ENCODE measurements at regions not wholly inside any gene's neighbourhood (a gene's known extent, or its start where the extent isn't known, plus 50 kb on each side); places are given as distances from the start of the nearest gene placed in this dataset.

DNA sequence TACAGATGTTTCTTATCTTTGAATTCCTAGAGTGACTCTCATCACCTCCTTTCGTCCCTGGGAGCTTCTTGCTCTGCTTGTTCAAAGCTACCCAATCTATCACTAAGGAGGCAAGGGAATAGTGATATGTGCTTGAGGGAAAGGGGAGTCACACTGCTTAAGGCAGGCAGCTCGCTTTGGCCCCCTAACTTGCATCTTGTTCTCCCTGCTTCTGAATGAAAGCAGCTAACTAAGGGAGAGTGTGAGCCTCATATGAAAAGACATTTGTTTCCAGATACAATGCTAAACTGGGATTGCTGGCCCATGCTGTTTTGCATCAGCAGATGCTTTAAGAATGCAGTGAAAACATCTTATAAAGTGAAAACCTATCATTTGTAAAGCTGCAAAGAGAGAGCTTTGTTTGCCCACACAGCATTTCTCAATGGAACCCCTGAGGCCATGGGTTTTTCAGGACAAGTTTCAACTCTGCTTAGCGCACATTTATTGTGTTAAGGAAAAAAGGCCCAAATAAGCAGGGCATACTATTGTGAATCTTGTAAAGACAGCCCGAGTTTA is 367.9 kb upstream of the ADAMTSL1 start:
- no peak for TF ChIP-seq RB1 (IDR thresholded peaks at IDR 0.05; ENCODE audit: borderline replicate concordance)
- TF ChIP-seq CREM (IDR thresholded peaks at IDR 0.05; ENCODE audit: low read depth): no peak
- TF ChIP-seq, protein P1, sequence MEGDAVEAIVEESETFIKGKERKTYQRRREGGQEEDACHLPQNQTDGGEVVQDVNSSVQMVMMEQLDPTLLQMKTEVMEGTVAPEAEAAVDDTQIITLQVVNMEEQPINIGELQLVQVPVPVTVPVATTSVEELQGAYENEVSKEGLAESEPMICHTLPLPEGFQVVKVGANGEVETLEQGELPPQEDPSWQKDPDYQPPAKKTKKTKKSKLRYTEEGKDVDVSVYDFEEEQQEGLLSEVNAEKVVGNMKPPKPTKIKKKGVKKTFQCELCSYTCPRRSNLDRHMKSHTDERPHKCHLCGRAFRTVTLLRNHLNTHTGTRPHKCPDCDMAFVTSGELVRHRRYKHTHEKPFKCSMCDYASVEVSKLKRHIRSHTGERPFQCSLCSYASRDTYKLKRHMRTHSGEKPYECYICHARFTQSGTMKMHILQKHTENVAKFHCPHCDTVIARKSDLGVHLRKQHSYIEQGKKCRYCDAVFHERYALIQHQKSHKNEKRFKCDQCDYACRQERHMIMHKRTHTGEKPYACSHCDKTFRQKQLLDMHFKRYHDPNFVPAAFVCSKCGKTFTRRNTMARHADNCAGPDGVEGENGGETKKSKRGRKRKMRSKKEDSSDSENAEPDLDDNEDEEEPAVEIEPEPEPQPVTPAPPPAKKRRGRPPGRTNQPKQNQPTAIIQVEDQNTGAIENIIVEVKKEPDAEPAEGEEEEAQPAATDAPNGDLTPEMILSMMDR (IDR thresholded peaks at IDR 0.05 in 2 of 3, conservative IDR thresholded peaks at IDR 0.05 in 1 of 3; ENCODE audit: control insufficient read depth in 2 of 3, extremely low read depth in 1 of 3, insufficient read depth in 1 of 3, low read depth in 3 of 3, low read length in 3 of 3): no peak
- no peak for TF ChIP-seq IKZF1 (conservative IDR thresholded peaks at IDR 0.05)
- no peak for TF ChIP-seq GABPA (IDR thresholded peaks at IDR 0.05; ENCODE audit: low read depth)
- TF ChIP-seq NR2C2 (IDR thresholded peaks at IDR 0.05; ENCODE audit: borderline replicate concordance, control insufficient read depth, insufficient read length, low read depth): no peak
- no peak for TF ChIP-seq POLR2A (IDR thresholded peaks at IDR 0.05; ENCODE audit: low read depth, low read length)
- TF ChIP-seq, protein P2, sequence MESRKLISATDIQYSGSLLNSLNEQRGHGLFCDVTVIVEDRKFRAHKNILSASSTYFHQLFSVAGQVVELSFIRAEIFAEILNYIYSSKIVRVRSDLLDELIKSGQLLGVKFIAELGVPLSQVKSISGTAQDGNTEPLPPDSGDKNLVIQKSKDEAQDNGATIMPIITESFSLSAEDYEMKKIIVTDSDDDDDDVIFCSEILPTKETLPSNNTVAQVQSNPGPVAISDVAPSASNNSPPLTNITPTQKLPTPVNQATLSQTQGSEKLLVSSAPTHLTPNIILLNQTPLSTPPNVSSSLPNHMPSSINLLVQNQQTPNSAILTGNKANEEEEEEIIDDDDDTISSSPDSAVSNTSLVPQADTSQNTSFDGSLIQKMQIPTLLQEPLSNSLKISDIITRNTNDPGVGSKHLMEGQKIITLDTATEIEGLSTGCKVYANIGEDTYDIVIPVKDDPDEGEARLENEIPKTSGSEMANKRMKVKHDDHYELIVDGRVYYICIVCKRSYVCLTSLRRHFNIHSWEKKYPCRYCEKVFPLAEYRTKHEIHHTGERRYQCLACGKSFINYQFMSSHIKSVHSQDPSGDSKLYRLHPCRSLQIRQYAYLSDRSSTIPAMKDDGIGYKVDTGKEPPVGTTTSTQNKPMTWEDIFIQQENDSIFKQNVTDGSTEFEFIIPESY (IDR thresholded peaks at IDR 0.05): no peak
- TF ChIP-seq MXI1 (IDR thresholded peaks at IDR 0.05; ENCODE audit: low read depth, low read length): no peak
- no peak for TF ChIP-seq TBL1XR1 (IDR thresholded peaks at IDR 0.05; ENCODE audit: low read depth, low read length)
- TF ChIP-seq ESRRA (IDR thresholded peaks at IDR 0.05; ENCODE audit: low read length): no peak
- no peak for TF ChIP-seq CBX5 (IDR thresholded peaks at IDR 0.05; ENCODE audit: low read depth)
- TF ChIP-seq, protein P3, sequence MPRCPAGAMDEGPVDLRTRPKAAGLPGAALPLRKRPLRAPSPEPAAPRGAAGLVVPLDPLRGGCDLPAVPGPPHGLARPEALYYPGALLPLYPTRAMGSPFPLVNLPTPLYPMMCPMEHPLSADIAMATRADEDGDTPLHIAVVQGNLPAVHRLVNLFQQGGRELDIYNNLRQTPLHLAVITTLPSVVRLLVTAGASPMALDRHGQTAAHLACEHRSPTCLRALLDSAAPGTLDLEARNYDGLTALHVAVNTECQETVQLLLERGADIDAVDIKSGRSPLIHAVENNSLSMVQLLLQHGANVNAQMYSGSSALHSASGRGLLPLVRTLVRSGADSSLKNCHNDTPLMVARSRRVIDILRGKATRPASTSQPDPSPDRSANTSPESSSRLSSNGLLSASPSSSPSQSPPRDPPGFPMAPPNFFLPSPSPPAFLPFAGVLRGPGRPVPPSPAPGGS (IDR thresholded peaks at IDR 0.05; ENCODE audit: borderline replicate concordance, insufficient read depth, low read depth, low read length, poor library complexity, severe bottlenecking): no peak
- TF ChIP-seq ZZZ3 (IDR thresholded peaks at IDR 0.05; ENCODE audit: control insufficient read depth, insufficient read length, low read depth): no peak
- TF ChIP-seq HDGF (IDR thresholded peaks at IDR 0.05): no peak
- TF ChIP-seq NBN (IDR thresholded peaks at IDR 0.05): no peak
- DNase-seq (ENCODE audit: low read depth, low spot score): no peak
- H3K79me2 ChIP-seq (ENCODE audit: control insufficient read depth, insufficient read depth, low read length): no peaks in the 10 kb centered on the region
- WGBS (ENCODE audit: insufficient coverage, insufficient replicate concordance, low lambda C conversion rate, missing lambda C conversion rate): 5% methylated on average over 4 of the region's 4 CpGs
- no peak for FAIRE-seq
- H3K36me3 ChIP-seq (ENCODE audit: control insufficient read depth in 2 of 2, insufficient read depth in 2 of 2, low read length in 1 of 2): no peaks in the 10 kb centered on the region
- intact Hi-C loops (cut with micrococcal nuclease; ENCODE audit: unreplicated experiment): no loop called here
- ATAC-seq: no peak
- ChIA-PET POLR2A (no interaction called here), CTCF (no interaction called here), SMC1A (ENCODE audit: uncharacterized antibody, unreplicated experiment) (no interaction called here), RAD21 (ENCODE audit: unreplicated experiment) (no interaction called here)
- H3K4me3 ChIP-seq: no peak overlapping the region
- no peak overlapping the region for H3K4me2 ChIP-seq (ENCODE audit: control insufficient read depth, insufficient read depth)
- in situ Hi-C loops (cut with MboI): no loop called here
- H3K9me3 ChIP-seq (replicated peaks; ENCODE audit: control insufficient read depth, insufficient read depth, low read length): no peaks in the 10 kb centered on the region
- no peak overlapping the region for H2AFZ ChIP-seq (ENCODE audit: control insufficient read depth, low read depth, low read length)
- H4K20me1 ChIP-seq (ENCODE audit: control insufficient read depth, insufficient read depth): no peaks in the 10 kb centered on the region
- H3K27me3 ChIP-seq (replicated peaks in 1 of 2; ENCODE audit: control insufficient read depth in 2 of 2, insufficient read depth in 2 of 2, low read length in 1 of 2): no peaks in the 10 kb centered on the region
- H3K4me1 ChIP-seq (ENCODE audit: control insufficient read depth, insufficient read depth, low read length): no peaks in the 10 kb centered on the region
- H3K9ac ChIP-seq (ENCODE audit: control insufficient read depth, insufficient read depth, low read length): no peak overlapping the region
- no TSS peak for BruUV-seq (replicated peaks)
- no peak overlapping the region for H3K27ac ChIP-seq (ENCODE audit: control insufficient read depth, insufficient read depth)
